ENCODE measurements at regions not wholly inside any gene's neighbourhood (a gene's known extent, or its start where the extent isn't known, plus 50 kb on each side); places are given as distances from the start of the nearest gene placed in this dataset.

- no peaks in the 10 kb centered on the region for H3K4me1 ChIP-seq
- no peak for DNase-seq
- no peaks in the 10 kb centered on the region for H3K36me3 ChIP-seq
- H3K9me3 ChIP-seq, result no peaks in the 10 kb centered on the region
- no peaks in the 10 kb centered on the region for H3K27me3 ChIP-seq
- H3K4me3 ChIP-seq, result no peak overlapping the region
- no peak for TF ChIP-seq CTCF (IDR thresholded peaks at IDR 0.05)
- no peak for TF ChIP-seq POLR2A (IDR thresholded peaks at IDR 0.05)
- no peak for TF ChIP-seq POLR2AphosphoS5 (IDR thresholded peaks at IDR 0.05)
- WGBS, 2 donors, result 75 to 82% methylated on average over 11 of the region's 11 CpGs
- intact Hi-C loops (cut with DNase I), result no loop called here
- H3K27ac ChIP-seq, result no peak overlapping the region
These were observed 262.5 kb upstream of the IGF1R start for GRCh38 chr15:98385752-98386381.

GRCh38 chr15:98386561-98386960 lies 261.8 kb upstream of the IGF1R start:
- Histone ChIP-seq H3K4me3 (no peak overlapping the region), H3K9me3 (no peaks in the 10 kb centered on the region), H3K27ac (no peak overlapping the region), H3K4me1 (no peaks in the 10 kb centered on the region), H3K36me3 (no peaks in the 10 kb centered on the region), H3K27me3 (no peaks in the 10 kb centered on the region)
- intact Hi-C loops (cut with DNase I), result no loop called here
- TF ChIP-seq EP300 (IDR thresholded peaks at IDR 0.05) (no peak), POLR2A (IDR thresholded peaks at IDR 0.05) (no peak), POLR2AphosphoS5 (IDR thresholded peaks at IDR 0.05) (no peak), CTCF (IDR thresholded peaks at IDR 0.05) (no peak)
- no peak for DNase-seq
- 76 to 84% methylated on average over 8 of the region's 8 CpGs for WGBS, 2 donors

- no peak overlapping the region for H3K27ac ChIP-seq
- no peak for DNase-seq
- no peaks in the 10 kb centered on the region for H3K36me3 ChIP-seq
- H3K4me1 ChIP-seq, result no peaks in the 10 kb centered on the region
- H3K27me3 ChIP-seq, result no peaks in the 10 kb centered on the region
- no peak for TF ChIP-seq EP300 (IDR thresholded peaks at IDR 0.05)
- TF ChIP-seq CTCF (IDR thresholded peaks at IDR 0.05), result no peak
- TF ChIP-seq POLR2AphosphoS5 (IDR thresholded peaks at IDR 0.05), result no peak
- TF ChIP-seq POLR2A (IDR thresholded peaks at IDR 0.05), result no peak
- 47 to 66% methylated on average over 2 of the region's 2 CpGs for WGBS, 2 donors
- no peak overlapping the region for H3K4me3 ChIP-seq
- intact Hi-C loops (cut with DNase I), result no loop called here
- H3K9me3 ChIP-seq, result no peaks in the 10 kb centered on the region
These were observed 260.5 kb upstream of the IGF1R start for GRCh38 chr15:98387866-98388265.

GRCh38 chr15:98390946-98391530 lies 257.3 kb upstream of the IGF1R start:
- Histone ChIP-seq H3K9me3 (no peaks in the 10 kb centered on the region), H3K27me3 (no peaks in the 10 kb centered on the region), H3K4me1 (no peaks in the 10 kb centered on the region), H3K4me3 (no peak overlapping the region), H3K27ac (no peak overlapping the region), H3K36me3 (no peaks in the 10 kb centered on the region)
- DNase-seq, result no peak
- no peak for TF ChIP-seq EP300 (IDR thresholded peaks at IDR 0.05)
- TF ChIP-seq POLR2AphosphoS5 (IDR thresholded peaks at IDR 0.05), result no peak
- TF ChIP-seq POLR2A (IDR thresholded peaks at IDR 0.05), result no peak
- no peak for TF ChIP-seq CTCF (IDR thresholded peaks at IDR 0.05)
- intact Hi-C loops (cut with DNase I), result no loop called here
- 89 to 93% methylated on average over 7 of the region's 7 CpGs for WGBS, 2 donors

GRCh38 chr15:98391568-98391967 lies 256.8 kb upstream of the IGF1R start:
- intact Hi-C loops (cut with DNase I), result no loop called here
- Histone ChIP-seq H3K4me1 (no peaks in the 10 kb centered on the region), H3K27me3 (no peaks in the 10 kb centered on the region), H3K36me3 (no peaks in the 10 kb centered on the region), H3K9me3 (no peaks in the 10 kb centered on the region), H3K4me3 (no peak overlapping the region), H3K27ac (no peak overlapping the region)
- no peak for DNase-seq
- WGBS, 2 donors, result 53 to 77% methylated on average over 7 of the region's 7 CpGs
- TF ChIP-seq CTCF (IDR thresholded peaks at IDR 0.05), result no peak

All from sigmoid colon (tissue), 6 donors.